Smooth muscle cell (in vitro differentiated cells): ENCODE measurements at regions not wholly inside any gene's neighbourhood (a gene's known extent, or its start where the extent isn't known, plus 50 kb on each side); places are given as distances from the start of the nearest gene placed in this dataset.

Experiments used
- DNase-seq: peaks from one replicate; lab custom pipeline; 2025; ENCODE audit not compliant: unreplicated experiment; lab: John Stamatoyannopoulos, UW
- H2AFZ ChIP-seq: fragments of 200-600 bp; sonication (generic); 2 replicates; pipeline ENCODE4 v1.6.0; 2016; ENCODE audit warnings: antibody characterized with exemption, low read depth, mild to moderate bottlenecking
- H3F3A ChIP-seq: fragments of 200-600 bp; sonication (generic); 2 replicates; pipeline ENCODE4 v1.6.0; 2017; ENCODE audit warnings: antibody characterized with exemption, low read depth
- H3K27ac ChIP-seq: fragments of 200-600 bp; sonication (generic); 2 replicates; pipeline ENCODE4 v1.5.1; 2016; ENCODE audit warnings: low read depth, mild to moderate bottlenecking
- H3K27me3 ChIP-seq: fragments of 200-600 bp; sonication (generic); 2 replicates; pipeline ENCODE4 v1.6.1; 2016; ENCODE audit warnings: low read depth, mild to moderate bottlenecking
- H3K36me3 ChIP-seq: fragments of 200-600 bp; sonication (generic); 2 replicates; pipeline ENCODE4 v1.5.1; 2016; ENCODE audit warnings: low read depth
- H3K4me1 ChIP-seq: fragments of 200-600 bp; sonication (generic); 2 replicates; pipeline ENCODE4 v1.5.1; 2016; ENCODE audit warnings: low read depth
- H3K4me2 ChIP-seq: fragments of 200-600 bp; sonication (generic); 2 replicates; pipeline ENCODE4 v1.6.0; 2016; ENCODE audit warnings: mild to moderate bottlenecking
- H3K4me3 ChIP-seq: fragments of 200-600 bp; sonication (generic); 2 replicates; pipeline ENCODE4 v1.5.1; 2016; ENCODE audit warnings: mild to moderate bottlenecking
- H3K79me2 ChIP-seq: fragments of 200-600 bp; sonication (generic); 2 replicates; pipeline ENCODE4 v1.6.0; 2016; ENCODE audit warnings: low read depth, mild to moderate bottlenecking
- H3K9ac ChIP-seq: fragments of 200-600 bp; sonication (generic); 2 replicates; pipeline ENCODE4 v1.6.0; 2016; ENCODE audit warnings: low read depth
- H3K9me3 ChIP-seq: fragments of 200-600 bp; sonication (generic); replicated peaks from 2 replicates; pipeline ENCODE4 v1.5.1; 2016; ENCODE audit warnings: low read depth
- H4K20me1 ChIP-seq: fragments of 200-600 bp; sonication (generic); 2 replicates; pipeline ENCODE4 v1.6.0; 2016; ENCODE audit warnings: low read depth
- CTCF ChIP-seq: fragments of 200-600 bp; sonication (generic); IDR thresholded peaks from 2 replicates; pipeline ENCODE4 v1.5.1; 2017; ENCODE audit warnings: borderline replicate concordance, mild to moderate bottlenecking, antibody characterized with exemption; ENCODE audit not compliant: insufficient read depth, poor library complexity, severe bottlenecking
- WGBS: methylation state at CpG from one replicate; pipeline ENCODE4 v1.1.7; 2016; ENCODE audit warnings: low lambda C conversion rate; 5-methylcytosine and 5-hydroxymethylcytosine counted together

GRCh38 chr5:145077028-145077427 is 758.1 kb downstream of the PRELID2 start:
- 90% methylated on average over 6 of the region's 6 CpGs for WGBS
- no peaks in the 10 kb centered on the region for H3K79me2 ChIP-seq
- no peaks in the 10 kb centered on the region for H3K27me3 ChIP-seq
- H4K20me1 ChIP-seq: no peaks in the 10 kb centered on the region
- H2AFZ ChIP-seq: no peak overlapping the region
- no peak overlapping the region for H3K27ac ChIP-seq
- no peaks in the 10 kb centered on the region for H3F3A ChIP-seq
- no peak for DNase-seq
- H3K36me3 ChIP-seq: no peaks in the 10 kb centered on the region
- H3K9me3 ChIP-seq: no peaks in the 10 kb centered on the region
- H3K4me3 ChIP-seq: no peak overlapping the region
- no peak overlapping the region for H3K9ac ChIP-seq
- no peak for TF ChIP-seq CTCF
- H3K4me2 ChIP-seq: no peak overlapping the region
- peaks cover 15% of the 10 kb centered on the region for H3K4me1 ChIP-seq

DNA sequence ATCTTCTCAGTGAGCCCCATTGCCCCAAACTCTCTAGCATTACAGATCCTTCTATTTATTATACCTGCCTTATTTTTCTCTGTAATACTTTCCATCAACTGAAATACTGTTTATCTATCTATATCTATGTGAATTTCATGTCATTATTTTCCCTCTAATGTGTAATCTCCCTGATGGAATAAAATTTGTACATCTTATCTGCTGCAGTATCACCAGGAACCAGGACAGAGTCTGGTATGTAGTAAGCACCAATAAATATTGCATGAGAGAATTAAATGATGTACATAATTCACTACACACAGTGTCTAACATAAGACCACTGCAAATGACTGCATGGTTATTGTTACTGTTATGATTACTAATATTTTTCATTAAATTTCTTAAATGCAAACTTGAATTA is 759.1 kb downstream of the PRELID2 start:
- no peaks in the 10 kb centered on the region for H3K36me3 ChIP-seq
- no peak overlapping the region for H3K4me3 ChIP-seq
- no peaks in the 10 kb centered on the region for H3K27me3 ChIP-seq
- no peak overlapping the region for H3K4me2 ChIP-seq
- no peaks in the 10 kb centered on the region for H3F3A ChIP-seq
- no peak overlapping the region for H3K9ac ChIP-seq
- no peak for TF ChIP-seq CTCF
- H3K9me3 ChIP-seq: no peaks in the 10 kb centered on the region
- H4K20me1 ChIP-seq: no peaks in the 10 kb centered on the region
- H2AFZ ChIP-seq: no peak overlapping the region
- DNase-seq: no peak
- peaks cover 16% of the 10 kb centered on the region for H3K4me1 ChIP-seq
- H3K79me2 ChIP-seq: no peaks in the 10 kb centered on the region
- no peak overlapping the region for H3K27ac ChIP-seq

DNA sequence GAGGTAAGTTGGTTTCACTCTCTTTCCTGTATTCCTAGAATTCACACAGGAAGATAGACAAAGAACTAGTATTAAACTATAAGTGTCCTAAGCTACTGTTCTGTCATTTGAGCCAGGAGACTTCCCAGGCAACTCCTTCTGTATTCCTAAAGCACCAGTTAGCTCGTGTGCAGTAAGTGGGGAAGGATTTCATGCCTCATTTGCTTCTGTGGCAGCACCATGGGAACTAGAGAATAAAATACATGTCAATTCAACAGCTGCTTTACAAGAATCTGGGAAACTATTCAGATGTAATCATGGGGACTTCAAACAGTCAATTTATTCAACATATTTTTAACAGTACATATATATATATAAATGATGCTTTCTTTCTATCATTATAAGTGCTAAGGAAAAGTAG is 762.3 kb downstream of the PRELID2 start:
- 40% methylated on average over 1 of the region's 1 CpG for WGBS
- H3K9ac ChIP-seq: no peak overlapping the region
- H3K4me3 ChIP-seq: no peak overlapping the region
- no peak overlapping the region for H3K27ac ChIP-seq
- H4K20me1 ChIP-seq: no peaks in the 10 kb centered on the region
- H3K4me2 ChIP-seq: no peak overlapping the region
- no peak for DNase-seq
- no peak for TF ChIP-seq CTCF
- H3K9me3 ChIP-seq: no peaks in the 10 kb centered on the region
- H3K79me2 ChIP-seq: no peaks in the 10 kb centered on the region
- no peaks in the 10 kb centered on the region for H3K36me3 ChIP-seq
- H3K27me3 ChIP-seq: no peaks in the 10 kb centered on the region
- no peak overlapping the region for H2AFZ ChIP-seq
- no peaks in the 10 kb centered on the region for H3F3A ChIP-seq
- peaks cover 16% of the 10 kb centered on the region for H3K4me1 ChIP-seq

DNA sequence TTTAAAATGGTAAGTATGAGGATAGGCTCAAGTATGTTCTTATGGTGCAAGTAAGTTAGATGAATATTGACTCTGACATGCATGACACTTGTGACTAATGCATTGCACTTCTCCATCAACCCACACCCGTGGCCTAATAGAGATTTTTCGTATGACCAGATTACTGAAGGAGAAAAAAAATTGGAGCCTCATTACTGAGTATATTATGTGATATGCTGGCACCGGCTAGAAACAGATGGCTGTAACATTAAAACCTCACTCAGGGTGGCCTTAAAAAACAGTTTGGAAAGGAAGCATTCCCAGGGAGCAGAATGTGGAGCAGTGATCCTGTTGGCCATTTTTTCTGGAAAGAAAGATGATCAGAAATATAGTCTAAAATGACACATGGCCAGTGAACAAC is 766.4 kb downstream of the PRELID2 start:
- DNase-seq: no peak
- no peaks in the 10 kb centered on the region for H3K79me2 ChIP-seq
- H3K9me3 ChIP-seq: no peaks in the 10 kb centered on the region
- H3F3A ChIP-seq: no peaks in the 10 kb centered on the region
- 87% methylated on average over 3 of the region's 3 CpGs for WGBS
- H3K9ac ChIP-seq: no peak overlapping the region
- no peak overlapping the region for H3K27ac ChIP-seq
- H3K4me2 ChIP-seq: no peak overlapping the region
- no peak for TF ChIP-seq CTCF
- H3K4me1 ChIP-seq: peaks cover 16% of the 10 kb centered on the region
- no peak overlapping the region for H3K4me3 ChIP-seq
- H2AFZ ChIP-seq: no peak overlapping the region
- no peaks in the 10 kb centered on the region for H4K20me1 ChIP-seq
- no peaks in the 10 kb centered on the region for H3K27me3 ChIP-seq
- no peaks in the 10 kb centered on the region for H3K36me3 ChIP-seq
